ENCODE measurements at regions not wholly inside any gene's neighbourhood (a gene's known extent, or its start where the extent isn't known, plus 50 kb on each side); places are given as distances from the start of the nearest gene placed in this dataset.

GRCh38 chr9:79115176-79115575 lies 456.6 kb upstream of the TLE4 start:
- TF ChIP-seq CHD4 (IDR thresholded peaks at IDR 0.05; ENCODE audit: borderline replicate concordance) = no peak
- no peak for TF ChIP-seq REST (IDR thresholded peaks at IDR 0.05)
- no peak for TF ChIP-seq HOXA7 (CRISPR knock-in tag; IDR thresholded peaks at IDR 0.05)
- no peak for TF ChIP-seq CTCF (IDR thresholded peaks at IDR 0.05)
- TF ChIP-seq SMC3 (IDR thresholded peaks at IDR 0.05) = no peak
- no peak for TF ChIP-seq POLR2A (IDR thresholded peaks at IDR 0.05; ENCODE audit: low read length)
- TF ChIP-seq MAFK (IDR thresholded peaks at IDR 0.05; ENCODE audit: partially characterized antibody) = no peak
- no peak for TF ChIP-seq RCOR1 (IDR thresholded peaks at IDR 0.05; ENCODE audit: low read depth, low read length)
